ENCODE measurements at regions not wholly inside any gene's neighbourhood (a gene's known extent, or its start where the extent isn't known, plus 50 kb on each side); places are given as distances from the start of the nearest gene placed in this dataset.

DNA sequence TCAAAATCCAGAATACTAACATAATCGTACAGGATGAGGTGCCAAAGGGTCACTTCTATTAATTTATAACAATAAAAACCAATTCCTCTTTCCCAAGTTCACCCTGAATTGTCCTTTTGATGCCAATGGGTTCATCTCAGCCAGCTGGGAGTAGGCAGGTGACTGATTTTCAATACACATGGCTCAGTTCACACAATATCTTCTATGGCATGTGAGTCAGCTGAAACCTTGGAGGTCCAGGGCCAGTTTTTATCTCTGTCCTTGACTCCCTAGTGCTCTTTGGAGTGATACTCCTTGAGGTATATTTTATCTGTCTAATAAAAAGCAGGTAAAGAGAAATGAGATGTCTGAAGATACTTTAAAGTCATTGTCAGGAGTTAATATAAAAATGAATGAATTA, 186.6 kb downstream of the SMC2 start:
- no peak for TF ChIP-seq POLR2AphosphoS5 (IDR thresholded peaks at IDR 0.05)
- no peak for TF ChIP-seq EP300 (IDR thresholded peaks at IDR 0.05)
- no peak for TF ChIP-seq POLR2A (IDR thresholded peaks at IDR 0.05)

Data from upper lobe of left lung (tissue), 4 donors.